WTC11 (cell line): ENCODE measurements at regions not wholly inside any gene's neighbourhood (a gene's known extent, or its start where the extent isn't known, plus 50 kb on each side); places are given as distances from the start of the nearest gene placed in this dataset.

Source experiments
- ATAC-seq: fragments of 200-7000 bp; cut with Tn5 transposase; 2 replicates; pipeline ENCODE4 v1.10.0; 2021; ENCODE audit warnings: mild to moderate bottlenecking, moderate library complexity
- CTCF ChIA-PET: fragments of 300-600 bp; sonication (Branson Sonifier 250); formaldehyde crosslinking; loops from one replicate; lab custom pipeline; 2021; ENCODE audit warnings: antibody characterized with exemption; lab: Charles Lee
- POLR2A ChIA-PET: fragments of 350-600 bp; sonication (Branson Sonifier 250); formaldehyde crosslinking; loops from one replicate; lab custom pipeline; 2021; ENCODE audit warnings: antibody characterized with exemption; lab: Charles Lee
- DNase-seq: peaks from one replicate; pipeline ENCODE4 v3.0.0; 2021; ENCODE audit warnings: low spot score
- H3K27ac Mint-ChIP-seq: 2 replicates; pipeline ENCODE4 v1.8.0; 2021; ENCODE audit warnings: mixed read lengths
- H3K27me3 Mint-ChIP-seq: 2 replicates; pipeline ENCODE4 v1.8.0; 2021; ENCODE audit warnings: low read depth, mild to moderate bottlenecking, moderate library complexity, mixed read lengths
- H3K36me3 Mint-ChIP-seq: 2 replicates; pipeline ENCODE4 v1.8.0; 2021; ENCODE audit warnings: mixed read lengths
- H3K4me1 Mint-ChIP-seq: 2 replicates; pipeline ENCODE4 v1.8.0; 2022; ENCODE audit warnings: mixed read lengths
- H3K4me3 Mint-ChIP-seq: 2 replicates; pipeline ENCODE4 v1.8.0; 2021; ENCODE audit warnings: mild to moderate bottlenecking, moderate library complexity, mixed read lengths
- H3K9me3 Mint-ChIP-seq: 2 replicates; pipeline ENCODE4 v1.8.0; 2021; ENCODE audit warnings: mixed read lengths
- CBFB ChIP-seq: sonication (generic); formaldehyde crosslinking; IDR thresholded peaks from 2 replicates; pipeline ENCODE4 v1.8.1; 2022; ENCODE audit warnings: mild to moderate bottlenecking, low read depth, missing genetic modification reagents
- FOXJ3 ChIP-seq: sonication (generic); formaldehyde crosslinking; IDR thresholded peaks from 2 replicates; pipeline ENCODE4 v1.9.0; 2021; ENCODE audit warnings: missing genetic modification reagents, mild to moderate bottlenecking, borderline replicate concordance
- GRHL2 ChIP-seq: fragments of 250-450 bp; sonication (Bioruptor Pico); IDR thresholded peaks from 2 replicates; pipeline ENCODE4 v1.8.0; 2022; ENCODE audit warnings: mild to moderate bottlenecking, moderate library complexity; ENCODE audit not compliant: insufficient replicate concordance, severe bottlenecking
- IRF2 ChIP-seq: sonication (generic); formaldehyde crosslinking; IDR thresholded peaks from 2 replicates; pipeline ENCODE4 v1.8.0; 2022; ENCODE audit warnings: low read depth, missing genetic modification reagents, borderline replicate concordance
- JAZF1 ChIP-seq: fragments of 250-450 bp; sonication (Bioruptor Pico); IDR thresholded peaks from 2 replicates; pipeline ENCODE4 v1.9.0; 2021; ENCODE audit warnings: moderate library complexity, mild to moderate bottlenecking, inconsistent platforms
- KAT7 ChIP-seq: sonication (generic); formaldehyde crosslinking; IDR thresholded peaks from 2 replicates; pipeline ENCODE4 v1.8.1; 2023; ENCODE audit warnings: missing genetic modification reagents, mild to moderate bottlenecking, borderline replicate concordance
- NFE2L1 ChIP-seq: sonication (generic); formaldehyde crosslinking; IDR thresholded peaks from 2 replicates; pipeline ENCODE4 v1.8.1; 2023; ENCODE audit warnings: missing genetic modification reagents
- NFYB ChIP-seq: sonication (generic); formaldehyde crosslinking; conservative IDR thresholded peaks from 2 replicates; pipeline ENCODE4 v1.8.0; 2022; ENCODE audit warnings: low read depth, missing genetic modification reagents
- SMAD4 ChIP-seq: sonication (generic); formaldehyde crosslinking; IDR thresholded peaks from 2 replicates; pipeline ENCODE4 v1.8.0; 2022; ENCODE audit warnings: mild to moderate bottlenecking, missing genetic modification reagents
- TP53 ChIP-seq: sonication (generic); formaldehyde crosslinking; IDR thresholded peaks from 2 replicates; pipeline ENCODE4 v1.8.1; 2023; ENCODE audit warnings: mild to moderate bottlenecking, missing genetic modification reagents
- ZBTB21 ChIP-seq: sonication (generic); formaldehyde crosslinking; IDR thresholded peaks from 2 replicates; pipeline ENCODE4 v1.8.1; 2023; ENCODE audit warnings: mild to moderate bottlenecking, missing genetic modification reagents, borderline replicate concordance
- ZNF416 ChIP-seq: fragments of 250-450 bp; sonication (Bioruptor Pico); IDR thresholded peaks from 2 replicates; pipeline ENCODE4 v1.9.0; 2021; ENCODE audit warnings: mild to moderate bottlenecking, inconsistent platforms
- TF ChIP-seq, protein P1 (sequence below): fragments of 250-450 bp; sonication (Bioruptor Pico); IDR thresholded peaks from 2 replicates; pipeline ENCODE4 v1.9.0; 2021; ENCODE audit warnings: moderate library complexity, mild to moderate bottlenecking, inconsistent platforms, borderline replicate concordance
- TF ChIP-seq, protein P2 (sequence below): sonication (generic); formaldehyde crosslinking; IDR thresholded peaks from 2 replicates; pipeline ENCODE4 v1.8.1; 2022; ENCODE audit warnings: mild to moderate bottlenecking, missing genetic modification reagents, moderate library complexity, borderline replicate concordance
- TF ChIP-seq, protein P3 (sequence below): fragments of 200-600 bp; IDR thresholded peaks from 2 replicates; pipeline ENCODE4 v1.8.0; 2022; ENCODE audit warnings: antibody characterized with exemption
- TF ChIP-seq, protein P4 (sequence below): sonication (generic); formaldehyde crosslinking; IDR thresholded peaks from 2 replicates; pipeline ENCODE4 v1.8.1; 2022; ENCODE audit warnings: mild to moderate bottlenecking, moderate library complexity, missing genetic modification reagents
- TF ChIP-seq, protein P5 (sequence below): sonication (generic); formaldehyde crosslinking; conservative IDR thresholded peaks from 2 replicates; pipeline ENCODE4 v1.8.1; 2023; ENCODE audit warnings: mild to moderate bottlenecking, low read depth, missing genetic modification reagents, moderate library complexity
- TF ChIP-seq, protein P6 (sequence below): sonication (generic); formaldehyde crosslinking; IDR thresholded peaks from 2 replicates; pipeline ENCODE4 v1.8.0; 2022; ENCODE audit warnings: mild to moderate bottlenecking, missing genetic modification reagents
- TF ChIP-seq, protein P7 (sequence below): sonication (generic); formaldehyde crosslinking; IDR thresholded peaks from 2 replicates; pipeline ENCODE4 v1.8.1; 2023; ENCODE audit warnings: mild to moderate bottlenecking, missing genetic modification reagents

DNA sequence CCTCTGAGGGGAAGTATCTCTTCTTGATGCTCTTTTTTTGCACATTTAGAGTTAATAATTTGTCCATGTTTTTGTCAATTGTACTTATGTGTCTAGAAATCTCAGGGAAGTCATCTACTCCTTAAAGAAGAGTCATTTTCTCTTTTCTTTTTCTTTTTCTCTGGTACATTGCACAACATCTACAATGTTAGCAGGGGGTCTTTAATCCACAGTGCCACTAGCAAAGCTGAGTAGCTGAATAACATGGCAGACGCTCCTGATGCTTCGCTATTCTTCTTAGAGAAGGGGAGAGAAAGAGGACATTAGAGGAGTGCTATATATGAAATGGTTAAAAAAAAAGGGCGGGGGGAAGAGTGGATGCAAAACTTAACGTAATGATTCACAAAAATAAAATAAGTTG, 399.6 kb upstream of the CWC22 start:
- CTCF ChIA-PET = no interaction called here
- no peak overlapping the region for H3K4me3 Mint-ChIP-seq
- H3K4me1 Mint-ChIP-seq = no peaks in the 10 kb centered on the region
- H3K36me3 Mint-ChIP-seq = no peaks in the 10 kb centered on the region
- DNase-seq (no peak), ATAC-seq (no peak)
- TF ChIP-seq, protein P1, sequence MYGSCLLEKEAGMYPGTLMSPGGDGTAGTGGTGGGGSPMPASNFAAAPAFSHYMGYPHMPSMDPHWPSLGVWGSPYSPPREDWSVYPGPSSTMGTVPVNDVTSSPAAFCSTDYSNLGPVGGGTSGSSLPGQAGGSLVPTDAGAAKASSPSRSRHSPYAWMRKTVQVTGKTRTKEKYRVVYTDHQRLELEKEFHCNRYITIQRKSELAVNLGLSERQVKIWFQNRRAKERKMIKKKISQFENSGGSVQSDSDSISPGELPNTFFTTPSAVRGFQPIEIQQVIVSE (CRISPR knock-in tag) = no peak
- TF ChIP-seq NFE2L1 (CRISPR knock-in tag) = no peak
- TF ChIP-seq SMAD4 (CRISPR knock-in tag) = no peak
- TF ChIP-seq, protein P2, sequence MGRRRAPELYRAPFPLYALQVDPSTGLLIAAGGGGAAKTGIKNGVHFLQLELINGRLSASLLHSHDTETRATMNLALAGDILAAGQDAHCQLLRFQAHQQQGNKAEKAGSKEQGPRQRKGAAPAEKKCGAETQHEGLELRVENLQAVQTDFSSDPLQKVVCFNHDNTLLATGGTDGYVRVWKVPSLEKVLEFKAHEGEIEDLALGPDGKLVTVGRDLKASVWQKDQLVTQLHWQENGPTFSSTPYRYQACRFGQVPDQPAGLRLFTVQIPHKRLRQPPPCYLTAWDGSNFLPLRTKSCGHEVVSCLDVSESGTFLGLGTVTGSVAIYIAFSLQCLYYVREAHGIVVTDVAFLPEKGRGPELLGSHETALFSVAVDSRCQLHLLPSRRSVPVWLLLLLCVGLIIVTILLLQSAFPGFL = no peak
- TF ChIP-seq, protein P3, sequence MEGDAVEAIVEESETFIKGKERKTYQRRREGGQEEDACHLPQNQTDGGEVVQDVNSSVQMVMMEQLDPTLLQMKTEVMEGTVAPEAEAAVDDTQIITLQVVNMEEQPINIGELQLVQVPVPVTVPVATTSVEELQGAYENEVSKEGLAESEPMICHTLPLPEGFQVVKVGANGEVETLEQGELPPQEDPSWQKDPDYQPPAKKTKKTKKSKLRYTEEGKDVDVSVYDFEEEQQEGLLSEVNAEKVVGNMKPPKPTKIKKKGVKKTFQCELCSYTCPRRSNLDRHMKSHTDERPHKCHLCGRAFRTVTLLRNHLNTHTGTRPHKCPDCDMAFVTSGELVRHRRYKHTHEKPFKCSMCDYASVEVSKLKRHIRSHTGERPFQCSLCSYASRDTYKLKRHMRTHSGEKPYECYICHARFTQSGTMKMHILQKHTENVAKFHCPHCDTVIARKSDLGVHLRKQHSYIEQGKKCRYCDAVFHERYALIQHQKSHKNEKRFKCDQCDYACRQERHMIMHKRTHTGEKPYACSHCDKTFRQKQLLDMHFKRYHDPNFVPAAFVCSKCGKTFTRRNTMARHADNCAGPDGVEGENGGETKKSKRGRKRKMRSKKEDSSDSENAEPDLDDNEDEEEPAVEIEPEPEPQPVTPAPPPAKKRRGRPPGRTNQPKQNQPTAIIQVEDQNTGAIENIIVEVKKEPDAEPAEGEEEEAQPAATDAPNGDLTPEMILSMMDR = no peak
- no peak for TF ChIP-seq FOXJ3
- no peak for TF ChIP-seq IRF2 (CRISPR knock-in tag)
- TF ChIP-seq ZBTB21 (CRISPR knock-in tag) = no peak
- TF ChIP-seq JAZF1 = no peak
- no peak overlapping the region for H3K27ac Mint-ChIP-seq
- POLR2A ChIA-PET = no interaction called here
- peaks cover 7% of the 10 kb centered on the region; the same call in 1 of the 2 replicates for H3K9me3 Mint-ChIP-seq
- no peaks in the 10 kb centered on the region for H3K27me3 Mint-ChIP-seq

DNA sequence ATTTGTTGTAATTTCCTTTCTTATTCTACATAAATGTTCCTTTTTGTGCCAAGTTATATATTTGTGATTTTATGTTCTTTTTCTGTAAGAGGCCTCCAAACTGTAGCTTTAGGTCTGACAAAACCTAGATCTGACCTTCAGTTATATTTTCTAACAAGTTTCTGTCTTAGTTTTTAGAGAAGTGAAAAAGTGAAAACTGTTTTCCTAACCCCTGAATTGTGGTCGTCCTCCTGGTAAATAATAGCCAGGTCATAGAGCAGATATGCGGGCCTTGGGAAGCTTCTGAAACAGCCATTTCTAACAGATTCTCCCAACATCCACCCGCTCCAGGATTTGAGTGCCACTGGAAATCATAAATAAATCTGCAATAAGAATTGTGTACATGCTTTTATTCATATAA, 398.4 kb upstream of the CWC22 start:
- peaks cover 7% of the 10 kb centered on the region; the same call in 1 of the 2 replicates for H3K9me3 Mint-ChIP-seq
- ATAC-seq = no peak

More for the DNA sequence above, 398.4 kb upstream of the CWC22 start:
- H3K36me3 Mint-ChIP-seq = no peaks in the 10 kb centered on the region
- H3K4me1 Mint-ChIP-seq = no peaks in the 10 kb centered on the region
- no peak overlapping the region for H3K4me3 Mint-ChIP-seq
- CTCF ChIA-PET = no interaction called here
- H3K27me3 Mint-ChIP-seq = no peaks in the 10 kb centered on the region
- H3K27ac Mint-ChIP-seq = no peak overlapping the region
- TF ChIP-seq, protein P4, sequence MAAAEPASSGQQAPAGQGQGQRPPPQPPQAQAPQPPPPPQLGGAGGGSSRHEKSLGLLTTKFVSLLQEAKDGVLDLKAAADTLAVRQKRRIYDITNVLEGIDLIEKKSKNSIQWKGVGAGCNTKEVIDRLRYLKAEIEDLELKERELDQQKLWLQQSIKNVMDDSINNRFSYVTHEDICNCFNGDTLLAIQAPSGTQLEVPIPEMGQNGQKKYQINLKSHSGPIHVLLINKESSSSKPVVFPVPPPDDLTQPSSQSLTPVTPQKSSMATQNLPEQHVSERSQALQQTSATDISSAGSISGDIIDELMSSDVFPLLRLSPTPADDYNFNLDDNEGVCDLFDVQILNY (CRISPR knock-in tag) = no peak
- no peak for TF ChIP-seq KAT7 (CRISPR knock-in tag)
- TF ChIP-seq, protein P3 = no peak
- no peak for TF ChIP-seq CBFB
- TF ChIP-seq, protein P5, sequence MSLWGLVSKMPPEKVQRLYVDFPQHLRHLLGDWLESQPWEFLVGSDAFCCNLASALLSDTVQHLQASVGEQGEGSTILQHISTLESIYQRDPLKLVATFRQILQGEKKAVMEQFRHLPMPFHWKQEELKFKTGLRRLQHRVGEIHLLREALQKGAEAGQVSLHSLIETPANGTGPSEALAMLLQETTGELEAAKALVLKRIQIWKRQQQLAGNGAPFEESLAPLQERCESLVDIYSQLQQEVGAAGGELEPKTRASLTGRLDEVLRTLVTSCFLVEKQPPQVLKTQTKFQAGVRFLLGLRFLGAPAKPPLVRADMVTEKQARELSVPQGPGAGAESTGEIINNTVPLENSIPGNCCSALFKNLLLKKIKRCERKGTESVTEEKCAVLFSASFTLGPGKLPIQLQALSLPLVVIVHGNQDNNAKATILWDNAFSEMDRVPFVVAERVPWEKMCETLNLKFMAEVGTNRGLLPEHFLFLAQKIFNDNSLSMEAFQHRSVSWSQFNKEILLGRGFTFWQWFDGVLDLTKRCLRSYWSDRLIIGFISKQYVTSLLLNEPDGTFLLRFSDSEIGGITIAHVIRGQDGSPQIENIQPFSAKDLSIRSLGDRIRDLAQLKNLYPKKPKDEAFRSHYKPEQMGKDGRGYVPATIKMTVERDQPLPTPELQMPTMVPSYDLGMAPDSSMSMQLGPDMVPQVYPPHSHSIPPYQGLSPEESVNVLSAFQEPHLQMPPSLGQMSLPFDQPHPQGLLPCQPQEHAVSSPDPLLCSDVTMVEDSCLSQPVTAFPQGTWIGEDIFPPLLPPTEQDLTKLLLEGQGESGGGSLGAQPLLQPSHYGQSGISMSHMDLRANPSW (CRISPR knock-in tag) = no peak
- TF ChIP-seq NFYB (CRISPR knock-in tag) = no peak
- no peak for TF ChIP-seq ZBTB21 (CRISPR knock-in tag)
- TF ChIP-seq TP53 = no peak
- no peak for TF ChIP-seq GRHL2 (CRISPR knock-in tag)
- TF ChIP-seq, protein P6, sequence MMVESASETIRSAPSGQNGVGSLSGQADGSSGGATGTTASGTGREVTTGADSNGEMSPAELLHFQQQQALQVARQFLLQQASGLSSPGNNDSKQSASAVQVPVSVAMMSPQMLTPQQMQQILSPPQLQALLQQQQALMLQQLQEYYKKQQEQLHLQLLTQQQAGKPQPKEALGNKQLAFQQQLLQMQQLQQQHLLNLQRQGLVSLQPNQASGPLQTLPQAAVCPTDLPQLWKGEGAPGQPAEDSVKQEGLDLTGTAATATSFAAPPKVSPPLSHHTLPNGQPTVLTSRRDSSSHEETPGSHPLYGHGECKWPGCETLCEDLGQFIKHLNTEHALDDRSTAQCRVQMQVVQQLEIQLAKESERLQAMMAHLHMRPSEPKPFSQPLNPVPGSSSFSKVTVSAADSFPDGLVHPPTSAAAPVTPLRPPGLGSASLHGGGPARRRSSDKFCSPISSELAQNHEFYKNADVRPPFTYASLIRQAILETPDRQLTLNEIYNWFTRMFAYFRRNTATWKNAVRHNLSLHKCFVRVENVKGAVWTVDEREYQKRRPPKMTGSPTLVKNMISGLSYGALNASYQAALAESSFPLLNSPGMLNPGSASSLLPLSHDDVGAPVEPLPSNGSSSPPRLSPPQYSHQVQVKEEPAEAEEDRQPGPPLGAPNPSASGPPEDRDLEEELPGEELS = no peak
- TF ChIP-seq ZNF416 (CRISPR knock-in tag) = no peak
- TF ChIP-seq, protein P7, sequence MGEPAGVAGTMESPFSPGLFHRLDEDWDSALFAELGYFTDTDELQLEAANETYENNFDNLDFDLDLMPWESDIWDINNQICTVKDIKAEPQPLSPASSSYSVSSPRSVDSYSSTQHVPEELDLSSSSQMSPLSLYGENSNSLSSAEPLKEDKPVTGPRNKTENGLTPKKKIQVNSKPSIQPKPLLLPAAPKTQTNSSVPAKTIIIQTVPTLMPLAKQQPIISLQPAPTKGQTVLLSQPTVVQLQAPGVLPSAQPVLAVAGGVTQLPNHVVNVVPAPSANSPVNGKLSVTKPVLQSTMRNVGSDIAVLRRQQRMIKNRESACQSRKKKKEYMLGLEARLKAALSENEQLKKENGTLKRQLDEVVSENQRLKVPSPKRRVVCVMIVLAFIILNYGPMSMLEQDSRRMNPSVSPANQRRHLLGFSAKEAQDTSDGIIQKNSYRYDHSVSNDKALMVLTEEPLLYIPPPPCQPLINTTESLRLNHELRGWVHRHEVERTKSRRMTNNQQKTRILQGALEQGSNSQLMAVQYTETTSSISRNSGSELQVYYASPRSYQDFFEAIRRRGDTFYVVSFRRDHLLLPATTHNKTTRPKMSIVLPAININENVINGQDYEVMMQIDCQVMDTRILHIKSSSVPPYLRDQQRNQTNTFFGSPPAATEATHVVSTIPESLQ (CRISPR knock-in tag) = no peak
- TF ChIP-seq, all 79 proteins: peak for 0
- POLR2A ChIA-PET = no interaction called here
- no peak for DNase-seq
